Upper lobe of left lung (tissue), 4 donors: ENCODE measurements at regions not wholly inside any gene's neighbourhood (a gene's known extent, or its start where the extent isn't known, plus 50 kb on each side); places are given as distances from the start of the nearest gene placed in this dataset.

Experiments
- POLR2A ChIP-seq, 4 donors: fragments of 450-650 bp; IDR thresholded peaks; one replicate each; pipeline ENCODE4 v1.5.1; 2016 to 2017; ENCODE audit warnings: antibody characterized with exemption in 4 of 4, mild to moderate bottlenecking in 2 of 4
- POLR2AphosphoS5 ChIP-seq, 2 donors: sonication (generic); formaldehyde crosslinking; IDR thresholded peaks; one replicate each; pipeline ENCODE4 v1.5.1; 2017; ENCODE audit warnings: antibody characterized with exemption in 2 of 2
- TF ChIP-seq, protein P1 (sequence below), 6 experiments: fragments of 450-650 bp in 4 of 6; fragments of 200-600 bp in 2 of 6; sonication (generic) in 2 of 6; IDR thresholded peaks; one replicate each; pipeline ENCODE4 v1.5.1; 2016 to 2019; ENCODE audit warnings: antibody characterized with exemption in 6 of 6

DNA sequence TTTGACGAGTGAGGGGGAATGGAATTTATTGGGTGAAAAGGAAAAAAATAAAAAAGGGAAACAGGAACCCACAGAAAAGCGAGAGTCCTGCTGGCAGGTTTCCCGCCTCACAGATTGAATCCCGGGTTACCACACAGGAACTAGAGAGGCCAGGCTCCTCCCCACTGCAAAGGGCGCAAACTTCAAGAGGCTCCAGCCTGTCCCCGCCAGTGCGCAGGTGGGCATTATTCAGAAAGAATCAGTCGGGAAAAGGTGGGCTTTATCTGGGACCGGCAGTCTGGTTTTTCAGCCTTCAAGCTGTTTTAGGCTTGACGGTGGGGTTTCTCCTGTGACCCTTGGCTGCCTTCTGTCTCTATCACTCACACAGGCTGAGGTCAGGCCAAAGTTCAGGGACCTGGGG is 1496.8 kb downstream of the RPA4 start:
- TF ChIP-seq, protein P1, sequence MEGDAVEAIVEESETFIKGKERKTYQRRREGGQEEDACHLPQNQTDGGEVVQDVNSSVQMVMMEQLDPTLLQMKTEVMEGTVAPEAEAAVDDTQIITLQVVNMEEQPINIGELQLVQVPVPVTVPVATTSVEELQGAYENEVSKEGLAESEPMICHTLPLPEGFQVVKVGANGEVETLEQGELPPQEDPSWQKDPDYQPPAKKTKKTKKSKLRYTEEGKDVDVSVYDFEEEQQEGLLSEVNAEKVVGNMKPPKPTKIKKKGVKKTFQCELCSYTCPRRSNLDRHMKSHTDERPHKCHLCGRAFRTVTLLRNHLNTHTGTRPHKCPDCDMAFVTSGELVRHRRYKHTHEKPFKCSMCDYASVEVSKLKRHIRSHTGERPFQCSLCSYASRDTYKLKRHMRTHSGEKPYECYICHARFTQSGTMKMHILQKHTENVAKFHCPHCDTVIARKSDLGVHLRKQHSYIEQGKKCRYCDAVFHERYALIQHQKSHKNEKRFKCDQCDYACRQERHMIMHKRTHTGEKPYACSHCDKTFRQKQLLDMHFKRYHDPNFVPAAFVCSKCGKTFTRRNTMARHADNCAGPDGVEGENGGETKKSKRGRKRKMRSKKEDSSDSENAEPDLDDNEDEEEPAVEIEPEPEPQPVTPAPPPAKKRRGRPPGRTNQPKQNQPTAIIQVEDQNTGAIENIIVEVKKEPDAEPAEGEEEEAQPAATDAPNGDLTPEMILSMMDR (IDR thresholded peaks at IDR 0.05): no peak
- no peak for TF ChIP-seq POLR2AphosphoS5 (IDR thresholded peaks at IDR 0.05)
- TF ChIP-seq POLR2A (IDR thresholded peaks at IDR 0.05): no peak
